NT2/D1 (cell line): ENCODE measurements at regions not wholly inside any gene's neighbourhood (a gene's known extent, or its start where the extent isn't known, plus 50 kb on each side); places are given as distances from the start of the nearest gene placed in this dataset.

Source experiments
- SUZ12 ChIP-seq: IDR thresholded peaks from 2 replicates; pipeline ENCODE4 v1.6.1; 2011; ENCODE audit not compliant: insufficient read length, insufficient read depth; ENCODE audit errors: extremely low read depth
- YY1 ChIP-seq: IDR thresholded peaks from 2 replicates; pipeline ENCODE4 v1.6.1; 2011; ENCODE audit not compliant: insufficient read length, insufficient read depth
- ZNF274 ChIP-seq: IDR thresholded peaks from 2 replicates; pipeline ENCODE4 v1.6.1; 2011; ENCODE audit warnings: mild to moderate bottlenecking, low read depth, low read length

DNA sequence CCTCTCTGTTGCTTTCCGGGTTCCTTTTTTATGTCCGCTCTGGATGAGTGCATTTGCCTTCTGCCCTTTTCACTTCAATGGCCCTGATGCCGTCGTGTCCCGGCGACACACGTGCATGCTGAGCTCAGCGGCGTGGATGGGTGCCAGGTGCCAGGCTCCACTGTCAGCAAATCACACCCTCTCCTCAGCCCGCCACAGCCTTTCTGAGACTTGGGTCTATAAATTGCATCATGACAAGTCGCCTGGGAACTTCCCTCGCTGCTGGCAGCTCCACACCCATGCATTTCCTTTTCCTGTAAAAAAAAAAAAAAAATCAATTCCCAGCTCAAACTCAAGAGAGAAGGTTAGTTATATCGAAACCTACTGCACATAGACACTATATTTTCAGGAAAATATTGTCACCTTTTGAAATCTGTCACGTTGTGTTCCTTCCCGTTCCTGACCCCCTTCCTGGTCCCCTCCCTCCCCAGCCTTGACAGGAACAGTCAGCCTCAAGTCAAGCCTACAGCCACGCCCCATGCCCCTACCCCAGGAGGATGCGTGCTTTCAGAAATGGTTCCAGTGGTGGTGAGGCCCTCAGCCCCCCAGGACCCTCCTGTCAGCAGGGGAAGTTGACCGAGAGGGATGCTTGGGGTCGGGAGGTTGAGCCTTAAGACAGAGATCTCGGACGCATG, 110.3 kb upstream of the PTCH1 start:
- no peak for TF ChIP-seq ZNF274
- no peak for TF ChIP-seq SUZ12
- TF ChIP-seq YY1, result no peak
